Activated CD8-positive, alpha-beta memory T cell treated with anti-CD3 and anti-CD28 coated beads for 36 hours (primary cell): ENCODE measurements at regions not wholly inside any gene's neighbourhood (a gene's known extent, or its start where the extent isn't known, plus 50 kb on each side); places are given as distances from the start of the nearest gene placed in this dataset.
"Not testable (repeated sequence)": the region's sequence is repeated elsewhere in the genome, so short reads cannot be mapped to it uniquely, and the experiment has no call there.

Source experiments
- CTCF ChIA-PET: fragments of 350-600 bp; sonication (Branson Sonifier 250); formaldehyde crosslinking; loops from one replicate; lab custom pipeline; 2021; ENCODE audit warnings: antibody characterized with exemption; lab: Charles Lee
- POLR2A ChIA-PET: fragments of 350-600 bp; sonication (Branson Sonifier 250); formaldehyde crosslinking; loops from one replicate; lab custom pipeline; 2021; ENCODE audit warnings: antibody characterized with exemption; lab: Charles Lee

- POLR2A ChIA-PET = no interaction called here
- CTCF ChIA-PET = no interaction called here
Measured at GRCh38 chr2:8432706-8433336, 249.0 kb upstream of the ID2 start.

- CTCF ChIA-PET = no interaction called here
- POLR2A ChIA-PET = no interaction called here
Measured at GRCh38 chr2:8433390-8433789, 248.5 kb upstream of the ID2 start.

GRCh38 chr2:8435608-8436007, 246.2 kb upstream of the ID2 start:
- CTCF ChIA-PET = no interaction called here
- POLR2A ChIA-PET = no interaction called here

- ChIA-PET POLR2A (no interaction called here), CTCF (no interaction called here)
Measured at GRCh38 chr2:8436585-8436984, 245.3 kb upstream of the ID2 start.

GRCh38 chr2:8437228-8437948, 244.5 kb upstream of the ID2 start:
- POLR2A ChIA-PET = no interaction called here
- CTCF ChIA-PET = no interaction called here

- POLR2A ChIA-PET = no interaction called here
- CTCF ChIA-PET = no interaction called here
Measured at GRCh38 chr2:8437949-8438400, 243.9 kb upstream of the ID2 start.

GRCh38 chr2:8438476-8438875, 243.4 kb upstream of the ID2 start:
- ChIA-PET POLR2A (no interaction called here), CTCF (no interaction called here)

- POLR2A ChIA-PET = interaction anchor here (0.6 kb wide), 1 partner anchor 82 kb away, joined by 4 read pairs; no protein-coding TSS in a partner anchor
- CTCF ChIA-PET = interaction anchor here (0.7 kb wide), 1 partner anchor 81 kb away, joined by 3 read pairs; no protein-coding TSS in a partner anchor
Measured at GRCh38 chr2:8438996-8439395, 242.9 kb upstream of the ID2 start.

GRCh38 chr2:8440029-8440778, 241.7 kb upstream of the ID2 start:
- ChIA-PET POLR2A (no interaction called here), CTCF (interaction anchor here (0.5 kb wide), 1 partner anchor 759 kb away, joined by 3 read pairs; no protein-coding TSS in a partner anchor)

GRCh38 chr2:8441371-8441770, 240.5 kb upstream of the ID2 start:
- ChIA-PET POLR2A (no interaction called here), CTCF (no interaction called here)

- ChIA-PET CTCF (no interaction called here), POLR2A (no interaction called here)
Measured at GRCh38 chr2:8441986-8442385, 239.9 kb upstream of the ID2 start.

- ChIA-PET POLR2A (no interaction called here), CTCF (no interaction called here)
Measured at GRCh38 chr2:8442833-8443486, 238.9 kb upstream of the ID2 start.

GRCh38 chr2:8445580-8445979, 236.3 kb upstream of the ID2 start:
- CTCF ChIA-PET = no interaction called here

GRCh38 chr2:8446751-8447150, 235.1 kb upstream of the ID2 start:
- POLR2A ChIA-PET = not testable (repeated sequence)
- CTCF ChIA-PET = interaction anchor here (0.8 kb wide), 1 partner anchor 20 kb away, joined by 3 read pairs; no protein-coding TSS in a partner anchor

More at GRCh38 chr2:8445580-8445979, 236.3 kb upstream of the ID2 start:
- POLR2A ChIA-PET = no interaction called here

GRCh38 chr2:8447610-8448221, 234.1 kb upstream of the ID2 start:
- ChIA-PET CTCF (interaction anchor here (0.8 kb wide), 1 partner anchor 21 kb away, joined by 3 read pairs; no protein-coding TSS in a partner anchor), POLR2A (no interaction called here)

- ChIA-PET POLR2A (no interaction called here), CTCF (no interaction called here)
Measured at GRCh38 chr2:8448824-8449556, 232.9 kb upstream of the ID2 start.

- ChIA-PET POLR2A (no interaction called here), CTCF (interaction anchor here (1.2 kb wide), 1 partner anchor 15 kb away, joined by 3 read pairs; no protein-coding TSS in a partner anchor)
Measured at GRCh38 chr2:8451273-8451672, 230.6 kb upstream of the ID2 start.

- CTCF ChIA-PET = no interaction called here
Measured at GRCh38 chr2:8452296-8452695, 229.6 kb upstream of the ID2 start.

More at GRCh38 chr2:8452296-8452695, 229.6 kb upstream of the ID2 start:
- POLR2A ChIA-PET = no interaction called here
